ENCODE measurements at regions not wholly inside any gene's neighbourhood (a gene's known extent, or its start where the extent isn't known, plus 50 kb on each side); places are given as distances from the start of the nearest gene placed in this dataset.

- TF ChIP-seq CTCF (IDR thresholded peaks at IDR 0.05) (no peak), EP300 (IDR thresholded peaks at IDR 0.05) (no peak)
Measured at GRCh38 chr17:27180322-27180721, 113.6 kb upstream of the WSB1 start.

Measured in ovary (tissue), 3 donors.